PC-9 (cell line): ENCODE measurements at regions not wholly inside any gene's neighbourhood (a gene's known extent, or its start where the extent isn't known, plus 50 kb on each side); places are given as distances from the start of the nearest gene placed in this dataset.

ENCODE experiments used
- EZH2 ChIP-seq: fragments of 200-600 bp; sonication (generic); IDR thresholded peaks from 2 replicates; pipeline ENCODE4 v1.8.0; 2017; ENCODE audit warnings: antibody characterized with exemption, low read depth
- TF ChIP-seq, protein P1 (sequence below): fragments of 200-600 bp; sonication (generic); conservative IDR thresholded peaks from 2 replicates; pipeline ENCODE4 v1.6.1; 2017; ENCODE audit warnings: mixed run types, antibody characterized with exemption, mild to moderate bottlenecking, moderate library complexity

GRCh38 chr4:23654791-23655190 lies 235.1 kb downstream of the PPARGC1A start:
- TF ChIP-seq, protein P1, sequence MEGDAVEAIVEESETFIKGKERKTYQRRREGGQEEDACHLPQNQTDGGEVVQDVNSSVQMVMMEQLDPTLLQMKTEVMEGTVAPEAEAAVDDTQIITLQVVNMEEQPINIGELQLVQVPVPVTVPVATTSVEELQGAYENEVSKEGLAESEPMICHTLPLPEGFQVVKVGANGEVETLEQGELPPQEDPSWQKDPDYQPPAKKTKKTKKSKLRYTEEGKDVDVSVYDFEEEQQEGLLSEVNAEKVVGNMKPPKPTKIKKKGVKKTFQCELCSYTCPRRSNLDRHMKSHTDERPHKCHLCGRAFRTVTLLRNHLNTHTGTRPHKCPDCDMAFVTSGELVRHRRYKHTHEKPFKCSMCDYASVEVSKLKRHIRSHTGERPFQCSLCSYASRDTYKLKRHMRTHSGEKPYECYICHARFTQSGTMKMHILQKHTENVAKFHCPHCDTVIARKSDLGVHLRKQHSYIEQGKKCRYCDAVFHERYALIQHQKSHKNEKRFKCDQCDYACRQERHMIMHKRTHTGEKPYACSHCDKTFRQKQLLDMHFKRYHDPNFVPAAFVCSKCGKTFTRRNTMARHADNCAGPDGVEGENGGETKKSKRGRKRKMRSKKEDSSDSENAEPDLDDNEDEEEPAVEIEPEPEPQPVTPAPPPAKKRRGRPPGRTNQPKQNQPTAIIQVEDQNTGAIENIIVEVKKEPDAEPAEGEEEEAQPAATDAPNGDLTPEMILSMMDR, result no peak
- TF ChIP-seq EZH2, result no peak
